Retinal pigment epithelial cell (primary cell): ENCODE measurements at regions not wholly inside any gene's neighbourhood (a gene's known extent, or its start where the extent isn't known, plus 50 kb on each side); places are given as distances from the start of the nearest gene placed in this dataset.

Source experiments
- DNase-seq: peaks from one replicate; pipeline ENCODE4 v3.0.0-alpha.2; 2010; ENCODE audit warnings: low read depth
- H3K4me3 ChIP-seq: 2 replicates; pipeline ENCODE4 v1.5.1; 2011; ENCODE audit warnings: mild to moderate bottlenecking, low read length, control low read depth, moderate library complexity
- TF ChIP-seq, protein P1 (sequence below): conservative IDR thresholded peaks from 2 replicates; pipeline ENCODE4 v1.5.1; 2011; ENCODE audit warnings: low read depth, low read length, control low read depth, inconsistent platforms

- TF ChIP-seq, protein P1, sequence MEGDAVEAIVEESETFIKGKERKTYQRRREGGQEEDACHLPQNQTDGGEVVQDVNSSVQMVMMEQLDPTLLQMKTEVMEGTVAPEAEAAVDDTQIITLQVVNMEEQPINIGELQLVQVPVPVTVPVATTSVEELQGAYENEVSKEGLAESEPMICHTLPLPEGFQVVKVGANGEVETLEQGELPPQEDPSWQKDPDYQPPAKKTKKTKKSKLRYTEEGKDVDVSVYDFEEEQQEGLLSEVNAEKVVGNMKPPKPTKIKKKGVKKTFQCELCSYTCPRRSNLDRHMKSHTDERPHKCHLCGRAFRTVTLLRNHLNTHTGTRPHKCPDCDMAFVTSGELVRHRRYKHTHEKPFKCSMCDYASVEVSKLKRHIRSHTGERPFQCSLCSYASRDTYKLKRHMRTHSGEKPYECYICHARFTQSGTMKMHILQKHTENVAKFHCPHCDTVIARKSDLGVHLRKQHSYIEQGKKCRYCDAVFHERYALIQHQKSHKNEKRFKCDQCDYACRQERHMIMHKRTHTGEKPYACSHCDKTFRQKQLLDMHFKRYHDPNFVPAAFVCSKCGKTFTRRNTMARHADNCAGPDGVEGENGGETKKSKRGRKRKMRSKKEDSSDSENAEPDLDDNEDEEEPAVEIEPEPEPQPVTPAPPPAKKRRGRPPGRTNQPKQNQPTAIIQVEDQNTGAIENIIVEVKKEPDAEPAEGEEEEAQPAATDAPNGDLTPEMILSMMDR, result no peak
- H3K4me3 ChIP-seq, result no peak overlapping the region
- no peak for DNase-seq
Measured at GRCh38 chr3:182737825-182738224, 55.5 kb upstream of the ATP11B start.

GRCh38 chr3:182738583-182739411 is 54.5 kb upstream of the ATP11B start:
- no peak for DNase-seq
- H3K4me3 ChIP-seq, result no peak overlapping the region
- TF ChIP-seq, protein P1, result no peak

DNA sequence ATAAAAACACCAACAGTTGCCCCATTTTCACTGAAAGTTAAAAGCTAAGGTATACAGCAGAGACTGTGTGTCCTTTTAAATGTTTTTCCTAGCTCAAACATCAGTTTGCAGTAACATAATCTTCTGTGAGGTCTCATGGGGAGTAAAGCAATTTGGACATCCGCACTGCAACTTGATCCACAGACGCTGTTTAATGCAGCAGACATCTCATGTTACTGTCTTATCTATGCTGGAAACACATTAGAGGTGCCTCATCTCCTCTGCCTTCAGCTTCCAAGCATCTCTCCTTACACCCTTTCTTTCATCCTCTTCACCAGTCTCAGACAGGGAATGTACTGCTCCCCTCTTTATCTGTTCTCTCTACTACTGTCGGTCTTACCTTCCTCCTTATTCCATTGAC is 53.7 kb upstream of the ATP11B start:
- no peak overlapping the region for H3K4me3 ChIP-seq
- no peak for DNase-seq
- TF ChIP-seq, protein P1, result no peak

GRCh38 chr3:182740710-182741109 is 52.6 kb upstream of the ATP11B start:
- no peak overlapping the region for H3K4me3 ChIP-seq
- TF ChIP-seq, protein P1, result no peak
- no peak for DNase-seq

DNA sequence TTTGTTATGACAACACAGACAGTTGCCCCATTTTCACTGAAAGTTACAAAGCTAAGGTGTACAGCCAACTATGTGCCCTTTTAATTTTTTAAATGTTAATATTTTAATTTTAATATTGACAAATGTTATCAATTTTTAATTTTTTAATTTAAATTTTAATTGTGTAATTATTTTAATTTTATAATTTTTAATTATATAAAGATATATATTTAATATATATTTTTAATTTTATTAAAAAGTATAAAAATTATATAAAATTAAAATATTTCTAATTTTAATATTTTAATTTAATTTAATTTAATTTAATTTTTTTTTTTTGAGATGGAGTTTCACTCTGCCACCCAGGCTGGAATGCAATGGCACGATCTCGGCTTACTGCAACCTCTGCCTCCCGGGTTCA is 52.1 kb upstream of the ATP11B start:
- TF ChIP-seq, protein P1, result no peak
- no peak for DNase-seq
- H3K4me3 ChIP-seq, result no peak overlapping the region
